Activated CD4-positive, alpha-beta T cell treated with anti-CD3 and anti-CD28 coated beads for 48 hours (primary cell): ENCODE measurements at regions not wholly inside any gene's neighbourhood (a gene's known extent, or its start where the extent isn't known, plus 50 kb on each side); places are given as distances from the start of the nearest gene placed in this dataset.
"Not testable (repeated sequence)": the region's sequence is repeated elsewhere in the genome, so short reads cannot be mapped to it uniquely, and the experiment has no call there.

Experiments
- DNase-seq: peaks from one replicate; pipeline ENCODE4 v3.0.0-alpha.2; 2020

DNA sequence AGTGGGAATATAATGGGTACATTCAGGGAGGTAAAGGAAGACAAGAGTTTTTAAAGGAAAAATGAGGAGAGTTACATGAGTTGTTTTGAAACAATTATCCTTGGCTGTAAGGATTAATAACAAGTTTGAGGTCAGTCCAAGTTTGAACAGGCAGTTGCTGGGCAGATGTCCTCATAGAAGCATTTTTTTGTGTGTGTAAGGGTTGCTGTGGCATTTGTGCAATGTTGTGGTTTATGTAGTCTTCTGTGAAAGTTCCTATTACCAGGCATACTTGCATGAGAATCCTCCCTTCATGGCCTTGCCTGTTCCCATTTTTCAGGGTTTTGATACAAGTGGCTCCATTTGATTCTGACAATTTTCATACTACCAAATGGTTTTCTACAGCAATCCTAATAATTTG, 400.2 kb downstream of the KCNA4 start:
- no peak for DNase-seq

DNA sequence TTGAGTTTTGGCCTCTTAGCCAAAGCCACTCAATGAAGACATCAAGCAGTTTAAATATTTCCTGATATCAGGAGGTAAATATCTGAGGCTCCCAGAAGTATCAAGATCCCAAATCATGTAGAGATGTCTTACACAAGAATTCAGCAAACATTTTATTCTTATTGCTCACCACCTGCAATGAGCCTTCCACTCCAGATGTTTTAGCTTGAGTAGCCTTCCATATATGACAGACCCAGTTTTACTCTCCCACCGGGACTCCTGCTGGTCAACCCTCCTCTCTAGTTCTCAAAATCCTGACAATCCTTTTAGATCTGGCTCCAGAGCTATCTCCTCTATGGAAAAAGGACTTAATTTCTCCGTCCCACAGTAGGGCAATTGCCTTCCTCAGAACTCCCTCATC, 404.4 kb downstream of the KCNA4 start:
- DNase-seq = no peak

DNA sequence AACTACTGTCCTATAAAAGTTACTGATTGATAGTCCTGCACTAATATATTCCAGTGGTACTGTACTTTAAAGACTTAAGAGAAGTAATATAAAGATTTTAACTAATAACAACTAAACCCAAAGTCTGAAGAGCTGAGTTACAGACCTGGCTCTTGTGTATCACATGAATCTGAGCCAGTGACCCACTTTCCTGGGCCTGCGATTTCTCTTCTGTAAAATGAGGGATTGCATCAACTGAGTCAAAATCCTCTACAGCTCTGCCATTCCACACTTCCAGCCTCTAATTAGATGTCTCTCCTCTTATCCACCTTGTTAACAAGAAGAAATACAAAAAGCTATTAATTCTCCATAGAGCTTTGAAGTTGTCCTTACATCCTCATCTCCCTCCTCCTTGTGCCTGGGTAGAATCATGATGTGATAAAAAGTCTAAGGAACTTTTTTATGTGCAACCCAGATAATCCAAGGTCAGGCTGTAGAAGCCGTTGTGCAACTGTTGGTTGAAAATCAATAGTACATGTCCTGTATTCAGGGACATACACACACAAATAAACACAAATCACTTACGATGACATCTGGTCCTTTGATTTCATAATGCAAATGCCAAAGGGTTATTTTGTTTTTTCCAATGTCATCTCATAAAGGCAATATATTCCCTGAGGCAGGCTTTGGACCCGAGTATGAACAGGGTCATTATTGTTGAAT, 410.3 kb downstream of the KCNA4 start:
- no peak for DNase-seq

DNA sequence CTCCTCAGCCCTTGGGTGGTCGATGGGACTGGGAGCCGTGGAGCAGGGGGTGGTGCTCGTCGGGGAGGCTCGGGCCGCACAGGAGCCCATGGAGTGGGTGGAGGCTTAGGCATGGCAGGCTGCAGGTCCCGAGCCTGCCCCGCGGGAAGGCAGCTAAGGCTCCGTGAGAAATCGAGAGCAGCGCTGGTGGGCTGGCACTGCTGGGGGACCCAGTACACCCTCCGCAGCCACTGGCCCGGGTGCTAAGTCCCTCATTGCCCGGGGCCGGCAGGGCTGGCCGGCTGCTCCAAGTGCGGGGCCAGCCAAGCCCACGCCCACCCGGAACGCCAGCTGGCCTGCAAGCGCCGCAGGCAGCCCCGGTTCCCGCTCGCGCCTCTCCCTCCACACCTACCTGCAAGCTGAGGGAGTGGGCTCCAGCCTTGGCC, 416.7 kb downstream of the KCNA4 start:
- DNase-seq = not testable (repeated sequence)

DNA sequence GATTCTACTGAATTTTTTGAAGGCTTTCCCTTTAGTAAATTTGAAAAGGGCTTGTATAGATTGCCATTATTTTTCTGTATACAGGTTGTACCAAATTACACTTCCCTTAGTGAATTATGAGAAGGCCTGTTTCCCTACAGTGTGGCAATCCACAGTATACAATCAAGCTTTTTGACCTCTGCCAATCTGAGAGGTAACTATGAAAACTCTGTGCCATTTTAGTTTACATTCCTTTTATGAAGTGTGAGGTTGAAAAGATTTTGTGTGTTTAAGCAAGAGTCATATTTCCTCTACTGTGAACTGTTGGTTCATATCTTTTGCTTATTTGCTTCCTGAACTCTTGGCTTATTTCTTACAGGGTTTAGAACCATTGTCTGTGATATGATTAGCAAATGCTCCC, 432.5 kb downstream of the KCNA4 start:
- no peak for DNase-seq

DNA sequence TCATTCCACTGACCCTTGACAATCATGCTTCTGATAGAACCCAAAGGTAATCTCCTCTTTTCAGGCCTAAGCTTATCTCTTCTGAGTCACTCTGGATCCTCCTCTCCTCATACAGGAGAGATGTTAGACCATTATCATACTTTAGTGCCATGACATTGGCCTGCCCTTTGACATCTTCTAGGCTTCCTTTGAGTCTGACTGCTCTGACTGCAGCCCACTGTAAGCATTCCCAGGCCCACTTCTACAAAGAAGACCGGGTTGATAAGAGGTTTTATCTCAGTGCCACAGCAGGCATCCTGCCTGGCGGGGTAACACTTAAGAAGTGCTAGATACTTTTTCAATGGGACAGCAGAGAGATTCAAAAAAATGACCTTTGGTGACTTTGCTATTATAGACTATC, 438.0 kb downstream of the KCNA4 start:
- no peak for DNase-seq

DNA sequence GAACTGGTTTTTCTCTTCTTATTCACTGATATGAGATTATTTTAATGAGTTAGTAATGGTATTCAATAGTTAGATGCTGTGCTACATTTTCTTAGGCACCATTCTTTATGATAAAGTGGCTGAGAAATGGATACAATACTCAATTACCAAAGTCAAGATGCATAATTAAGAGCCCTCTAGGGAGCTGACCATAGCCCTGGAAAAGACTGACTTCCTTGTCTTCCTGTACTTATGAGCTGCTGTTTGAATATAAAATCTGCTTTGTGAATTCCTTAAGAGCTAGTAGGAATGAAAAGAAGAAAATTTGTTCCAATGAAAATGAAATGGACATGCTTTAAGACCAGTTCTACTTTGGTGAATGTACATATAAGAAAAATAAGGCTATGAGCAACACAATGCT, 452.3 kb downstream of the KCNA4 start:
- no peak for DNase-seq

DNA sequence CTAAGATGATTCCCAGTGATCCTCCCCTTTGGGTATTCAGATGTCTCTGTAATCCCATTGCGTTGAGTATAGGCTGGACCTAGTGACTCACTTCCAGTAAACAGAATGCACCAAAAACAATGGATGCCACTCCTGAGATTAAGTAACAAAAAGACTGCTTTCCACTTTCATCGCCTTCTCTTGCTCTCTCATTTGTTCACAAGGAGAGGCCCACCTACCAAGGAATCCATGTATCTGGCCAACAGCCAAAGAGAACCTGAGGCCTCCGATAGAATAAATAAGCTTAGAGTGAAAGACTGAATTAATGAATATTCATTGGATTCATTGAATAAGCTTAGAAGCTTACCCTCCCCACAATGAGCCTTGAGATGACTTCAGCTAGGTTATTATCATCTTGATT, 454.6 kb downstream of the KCNA4 start:
- DNase-seq = no peak

DNA sequence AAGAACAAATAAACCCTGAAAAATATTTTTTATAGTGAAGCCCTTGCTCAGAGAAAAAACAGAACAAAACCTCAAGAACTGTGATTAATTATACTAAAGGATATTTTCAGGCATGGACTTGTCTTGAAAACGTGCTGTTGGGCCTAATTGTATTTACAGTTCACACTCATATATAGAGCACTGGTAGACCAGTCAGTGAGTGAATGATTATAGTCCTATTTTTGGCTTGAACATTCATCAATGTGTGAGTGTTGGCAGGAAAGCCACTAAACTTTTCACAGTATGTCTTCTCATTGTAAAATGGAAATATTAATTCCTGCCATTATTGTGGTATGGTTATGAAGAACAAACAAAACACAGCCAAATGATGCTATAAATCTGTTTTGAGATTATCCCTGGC, 462.8 kb downstream of the KCNA4 start:
- DNase-seq = no peak

DNA sequence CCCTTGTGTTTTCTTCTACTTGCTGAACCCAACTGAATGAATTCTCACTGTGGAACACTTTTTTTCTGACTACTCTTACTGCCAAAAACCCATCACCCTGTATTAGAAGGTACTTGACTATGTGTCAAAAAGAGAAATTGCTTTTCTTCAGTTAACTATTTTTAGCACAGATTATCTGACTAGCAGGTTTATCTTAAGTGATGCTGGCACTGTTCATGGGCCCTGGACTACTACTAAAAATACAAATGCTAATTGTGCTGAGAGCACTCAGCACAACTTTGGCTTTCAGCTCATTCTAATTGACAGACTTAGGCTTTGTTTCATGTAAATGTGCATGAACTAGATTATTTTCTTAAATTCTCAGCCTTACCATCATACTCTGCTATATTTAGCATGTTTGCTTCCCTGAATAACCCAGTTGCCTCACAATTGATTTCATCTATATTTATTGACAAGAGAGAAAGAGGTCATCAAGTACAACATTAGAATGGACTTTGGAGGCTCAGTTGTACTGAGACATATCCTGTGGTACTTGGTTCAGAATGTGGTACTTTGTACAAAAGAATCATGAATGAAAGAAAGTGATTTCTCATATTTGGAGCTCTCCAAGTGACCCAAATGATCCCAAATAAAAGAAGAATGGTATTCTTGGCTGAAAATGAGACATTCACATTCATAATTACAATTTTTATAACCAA, 478.3 kb downstream of the KCNA4 start:
- no peak for DNase-seq

DNA sequence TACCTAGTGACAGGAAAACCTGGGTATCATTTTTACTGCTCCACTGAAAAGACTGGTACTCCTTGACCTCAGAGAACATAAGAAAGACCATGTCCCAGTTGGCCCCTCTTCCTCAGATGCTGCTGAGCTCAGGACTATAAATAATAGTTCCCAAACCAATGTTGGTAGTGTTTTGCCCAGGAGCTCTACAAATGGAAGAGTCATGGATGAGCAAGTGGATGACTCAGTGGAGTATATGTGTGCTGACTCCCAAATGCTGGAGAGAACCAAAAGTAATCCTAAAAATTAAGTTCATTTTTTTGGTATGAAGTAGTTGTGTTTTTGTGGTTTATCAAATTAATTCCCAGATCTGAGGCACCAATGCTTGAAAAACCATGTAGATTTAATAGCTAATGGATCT, 482.0 kb downstream of the KCNA4 start:
- DNase-seq = no peak

DNA sequence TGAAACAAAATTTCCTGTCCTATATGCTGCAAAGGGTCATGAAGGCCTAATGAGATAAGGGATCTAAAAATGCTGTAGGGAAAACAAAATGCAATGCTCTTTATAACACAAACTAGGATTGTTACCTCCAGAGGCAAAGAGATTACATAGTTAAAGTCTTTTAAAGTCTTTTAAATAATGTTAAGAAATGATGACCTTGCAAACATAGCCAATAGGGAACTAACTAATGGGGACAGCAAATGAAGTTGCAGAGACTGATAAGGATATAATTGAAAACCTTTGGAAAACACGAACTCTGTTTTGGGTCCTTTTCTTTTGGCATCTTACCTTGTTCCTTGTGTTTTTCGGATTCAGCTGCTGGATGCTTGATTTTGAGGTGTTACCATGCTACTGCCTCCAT, 485.9 kb downstream of the KCNA4 start:
- DNase-seq = no peak

DNA sequence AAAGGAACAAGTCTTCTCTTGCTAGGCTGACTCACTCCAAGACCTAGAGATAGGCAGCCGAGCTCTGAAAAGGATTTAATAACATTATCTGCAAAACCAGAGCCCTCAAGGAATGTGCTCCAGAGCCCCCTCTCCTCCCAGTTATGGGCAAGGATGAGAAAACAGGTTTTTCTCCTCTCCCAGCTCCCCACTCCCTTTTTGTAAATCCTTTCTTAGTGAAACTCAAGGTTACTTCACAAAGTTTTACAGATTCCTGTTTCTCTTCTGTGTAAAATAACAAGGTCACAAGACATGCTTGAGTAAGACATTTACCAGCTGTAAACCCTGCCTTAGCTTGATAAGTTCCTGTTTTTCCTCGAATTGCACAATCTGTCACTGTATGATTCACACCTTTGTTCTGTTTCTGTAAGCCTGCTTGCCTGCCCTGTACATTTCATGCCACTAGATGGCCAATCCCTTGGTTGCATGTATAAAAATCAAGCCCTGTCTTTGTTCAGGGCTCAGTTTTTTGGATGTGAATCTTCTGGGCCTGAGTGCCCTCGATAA, 489.4 kb downstream of the KCNA4 start:
- DNase-seq = no peak

DNA sequence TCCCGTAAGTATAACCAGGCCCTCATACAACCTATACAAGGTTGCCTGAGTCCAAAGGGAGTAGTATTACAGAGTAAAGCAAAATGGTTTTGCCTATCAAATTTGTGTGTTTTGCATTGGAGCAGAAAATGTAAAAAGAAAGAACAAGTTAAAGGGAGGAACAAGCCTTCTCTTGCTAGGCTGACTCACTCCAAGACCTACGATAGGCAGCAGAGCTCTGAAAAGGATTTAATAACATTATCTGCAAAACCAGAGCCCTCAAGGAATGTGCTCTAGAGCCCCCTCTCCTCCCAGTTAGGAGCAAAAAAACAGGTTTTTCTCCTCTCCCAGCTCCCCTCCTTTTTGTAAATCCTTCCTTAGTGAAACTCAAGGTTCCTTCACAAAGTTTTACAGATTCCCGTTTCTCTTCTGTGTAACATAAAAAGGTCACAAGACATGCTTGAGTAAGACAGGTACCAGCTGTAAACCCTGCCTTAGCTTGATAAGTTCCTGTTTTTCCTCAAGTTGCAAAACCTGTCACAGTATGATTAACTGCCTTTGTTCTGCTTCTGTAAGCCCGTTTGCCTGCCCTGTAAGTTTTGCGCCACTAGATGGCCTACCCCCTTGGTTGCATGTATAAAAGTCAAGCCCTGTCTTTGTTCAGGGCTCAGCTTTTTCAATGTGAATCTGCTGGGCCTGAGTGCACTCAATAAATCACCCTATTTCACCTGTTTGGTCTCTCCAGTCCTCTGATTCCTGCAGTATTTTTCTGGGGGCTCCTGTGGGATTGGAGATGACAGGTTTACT, 498.2 kb downstream of the KCNA4 start:
- DNase-seq = no peak

DNA sequence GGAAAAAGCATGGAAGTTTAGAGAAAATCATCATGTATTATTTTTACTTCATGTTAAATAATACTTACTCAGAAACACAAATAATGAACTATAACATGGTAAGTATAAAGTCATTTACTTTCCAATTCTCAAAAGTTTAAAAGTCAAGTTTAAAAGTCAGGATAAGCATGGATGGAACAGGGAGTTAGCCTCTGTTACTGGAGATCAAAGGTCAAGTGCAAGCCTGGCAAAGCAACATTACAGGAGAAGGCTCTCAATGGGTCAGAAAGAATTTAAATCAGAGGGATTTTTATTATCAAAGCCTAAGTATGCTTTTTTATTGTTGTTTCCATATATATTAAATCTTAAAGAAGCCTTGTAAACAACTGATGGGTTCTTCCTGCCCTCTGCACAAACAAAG, 505.4 kb downstream of the KCNA4 start:
- no peak for DNase-seq

DNA sequence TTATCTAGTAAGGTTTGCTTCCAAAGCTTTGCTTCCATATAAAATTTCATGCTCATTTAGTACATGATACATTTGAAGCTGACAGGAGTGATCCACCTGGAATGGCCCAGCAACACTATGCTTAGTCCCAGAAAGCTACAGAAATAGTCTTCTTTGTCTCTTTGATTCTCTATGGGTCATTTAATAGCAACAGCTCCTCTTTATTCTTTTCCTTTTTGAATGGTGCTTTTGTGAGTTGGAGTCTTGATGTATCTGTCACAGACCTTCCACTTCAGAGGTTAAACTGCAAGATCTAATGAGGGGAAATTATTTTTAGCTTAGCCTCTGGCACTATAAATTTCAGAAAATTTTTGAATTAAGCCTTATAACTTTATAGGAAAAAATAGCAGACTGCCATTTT, 509.5 kb downstream of the KCNA4 start:
- no peak for DNase-seq

DNA sequence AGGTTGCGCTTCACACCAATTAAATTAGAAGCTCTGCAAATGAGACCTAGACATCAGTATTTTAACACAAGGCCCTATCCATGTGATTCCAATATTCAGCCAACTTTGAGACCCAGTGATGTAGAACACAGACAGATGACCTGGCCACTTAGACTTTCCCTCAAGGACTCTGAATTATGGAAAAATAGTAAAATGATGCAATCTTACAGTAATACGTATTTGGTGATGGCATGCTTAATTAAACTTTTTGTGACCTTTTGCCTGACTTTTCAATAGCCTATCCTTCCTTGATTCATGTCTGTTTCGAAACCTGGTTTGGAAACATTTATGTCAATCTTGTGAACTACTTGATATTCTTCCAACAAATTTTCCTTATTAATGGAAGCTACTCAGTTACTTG, 521.2 kb downstream of the KCNA4 start:
- DNase-seq = no peak

DNA sequence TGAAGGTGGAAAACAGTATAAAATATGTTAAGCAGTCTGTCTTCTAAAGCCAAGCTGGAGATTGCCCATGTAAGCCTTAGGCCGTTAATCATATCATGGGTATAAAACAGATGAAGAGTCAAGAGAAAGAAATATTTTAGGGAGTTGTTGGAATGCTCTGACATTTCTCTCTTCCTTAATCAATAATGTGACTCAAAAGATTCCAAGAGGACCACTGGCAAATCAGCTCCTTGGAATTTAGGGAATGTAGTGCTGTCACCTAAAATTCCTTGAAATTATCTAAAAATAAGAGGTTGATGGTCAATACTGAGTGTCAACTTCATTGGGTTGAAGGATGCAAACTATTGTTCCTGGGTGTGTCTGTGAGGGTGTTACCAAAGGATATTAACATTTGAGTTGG, 525.9 kb downstream of the KCNA4 start:
- no peak for DNase-seq

DNA sequence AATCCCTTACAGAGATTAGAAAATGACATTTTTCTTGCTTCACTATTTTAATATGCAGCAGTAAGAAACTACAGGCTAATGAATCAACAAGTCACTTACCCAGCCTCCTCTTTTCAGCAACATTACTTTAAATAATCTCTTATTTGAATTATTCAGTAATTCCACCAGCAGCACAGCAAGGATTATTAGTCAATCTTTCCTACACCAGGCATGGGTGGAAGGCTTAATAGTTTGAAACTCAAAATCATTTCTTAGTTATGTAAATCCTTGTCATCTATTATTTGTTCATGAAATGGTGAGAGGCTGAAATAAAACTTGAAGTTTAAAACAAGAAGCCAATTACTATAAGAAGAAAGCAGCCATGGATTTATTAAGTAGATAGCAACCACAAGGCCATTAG, 530.5 kb downstream of the KCNA4 start:
- no peak for DNase-seq

DNA sequence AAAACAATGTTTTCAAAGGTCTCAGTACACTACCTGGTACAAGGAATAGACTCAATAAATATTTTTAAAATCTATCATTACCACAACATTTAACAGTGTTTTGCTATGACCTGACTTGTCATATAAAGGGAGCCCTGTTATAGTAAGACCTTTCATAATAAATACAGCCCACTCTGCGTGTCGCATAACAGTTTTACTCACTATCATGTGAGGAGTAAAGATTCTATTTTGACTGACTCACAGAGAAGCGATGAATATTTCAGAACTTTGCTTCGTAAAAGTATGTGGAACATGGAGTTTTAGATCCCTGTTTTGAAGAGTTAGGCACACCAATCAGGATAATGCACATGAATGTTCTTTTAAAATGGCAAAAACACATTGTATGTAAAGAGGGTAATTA, 531.2 kb downstream of the KCNA4 start:
- DNase-seq = no peak

DNA sequence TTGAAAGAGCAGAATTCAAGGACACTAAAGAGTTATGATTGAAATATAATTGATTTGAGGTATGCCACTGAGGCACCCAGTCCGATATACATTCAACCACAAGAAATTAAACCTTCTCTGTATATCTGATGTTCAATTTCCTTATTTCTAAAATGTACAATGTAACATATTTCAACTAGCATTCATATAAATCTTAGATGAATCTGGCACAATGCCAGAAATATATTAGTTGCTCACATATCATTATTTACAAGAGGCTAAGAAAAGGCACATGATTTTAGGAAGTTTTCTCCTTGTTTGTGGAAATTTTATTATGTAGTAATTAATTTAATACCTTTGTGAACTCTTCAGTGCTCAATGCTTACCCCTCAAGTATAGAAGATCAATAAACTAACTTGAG, 532.3 kb downstream of the KCNA4 start:
- no peak for DNase-seq

DNA sequence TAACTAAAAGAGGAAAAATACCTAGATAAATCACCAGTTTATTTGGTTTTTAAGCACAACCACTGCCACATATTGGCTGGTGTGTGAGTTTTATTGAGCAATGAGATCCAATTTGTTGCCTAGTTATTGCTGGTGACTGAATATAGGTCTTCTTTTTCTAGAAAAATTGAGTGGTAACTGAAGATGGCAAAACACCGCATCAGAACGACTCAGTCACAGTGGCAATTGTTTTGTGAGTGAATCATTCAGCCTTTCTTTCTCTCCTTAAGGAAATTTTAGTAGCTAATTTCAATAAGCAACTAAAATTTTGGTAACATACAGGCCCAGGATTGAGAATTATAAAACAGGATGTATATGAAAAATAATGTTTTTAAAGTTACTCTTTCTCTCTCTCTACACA, 533.0 kb downstream of the KCNA4 start:
- DNase-seq = no peak

DNA sequence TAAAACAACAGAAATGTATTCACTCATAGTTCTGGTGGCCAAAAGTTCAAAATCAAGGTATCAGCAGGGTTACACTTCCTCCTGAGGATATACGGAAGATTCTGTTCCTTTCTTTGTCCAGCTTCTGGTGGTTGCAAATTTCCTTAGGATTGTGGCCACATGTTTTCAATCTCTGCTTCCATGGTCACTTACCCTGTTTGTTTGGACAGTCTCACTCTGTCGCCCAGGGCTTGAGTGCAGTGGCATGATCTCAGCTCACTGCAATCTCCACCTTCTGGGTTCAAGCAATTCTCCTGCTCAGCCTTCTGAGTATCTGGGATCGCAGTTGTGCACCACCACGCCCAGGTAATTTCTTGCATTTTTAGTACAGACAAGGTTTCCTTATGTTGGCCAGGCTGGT, 534.3 kb downstream of the KCNA4 start:
- DNase-seq = no peak

DNA sequence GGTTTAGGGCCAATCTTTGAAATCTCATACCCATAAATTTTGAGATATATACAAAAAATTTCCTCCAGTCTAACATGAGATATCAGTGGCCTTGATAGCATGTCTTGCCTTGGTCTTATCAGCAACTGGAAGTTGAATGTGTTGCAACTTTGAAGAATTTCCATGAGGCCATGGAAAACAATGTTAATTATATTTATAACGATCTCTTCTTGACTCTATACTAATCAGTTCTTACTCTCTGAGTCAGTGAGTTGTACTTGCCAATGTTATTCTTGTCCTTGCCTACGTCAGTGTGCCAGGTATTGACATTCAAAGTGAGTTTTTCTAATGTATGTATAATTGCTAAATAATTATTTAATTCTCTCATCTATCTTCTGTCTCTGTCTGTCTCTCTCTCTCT, 535.1 kb downstream of the KCNA4 start:
- DNase-seq = no peak
